PC-9 (cell line): ENCODE measurements at regions not wholly inside any gene's neighbourhood (a gene's known extent, or its start where the extent isn't known, plus 50 kb on each side); places are given as distances from the start of the nearest gene placed in this dataset.

ENCODE experiments used
- CTCF ChIP-seq: fragments of 200-600 bp; sonication (generic); conservative IDR thresholded peaks from 2 replicates; pipeline ENCODE4 v1.6.1; 2017; ENCODE audit warnings: mixed run types, antibody characterized with exemption, mild to moderate bottlenecking, moderate library complexity
- EZH2 ChIP-seq: fragments of 200-600 bp; sonication (generic); IDR thresholded peaks from 2 replicates; pipeline ENCODE4 v1.8.0; 2017; ENCODE audit warnings: antibody characterized with exemption, low read depth

GRCh38 chr4:124415146-124415545 lies 297.4 kb downstream of the ANKRD50 start:
- no peak for TF ChIP-seq EZH2
- no peak for TF ChIP-seq CTCF
